GM20000 (cell line): ENCODE measurements at regions not wholly inside any gene's neighbourhood (a gene's known extent, or its start where the extent isn't known, plus 50 kb on each side); places are given as distances from the start of the nearest gene placed in this dataset.

ENCODE experiments used
- DNase-seq: peaks from one replicate; pipeline ENCODE4 v3.0.0; 2012; ENCODE audit warnings: low spot score
- CTCF ChIP-seq: IDR thresholded peaks from 2 replicates; pipeline ENCODE4 v1.5.1; 2012; ENCODE audit warnings: mild to moderate bottlenecking, control low read depth; ENCODE audit errors: extremely low read depth, missing control alignments

GRCh38 chrX:122739770-122740169 lies 444.3 kb upstream of the GRIA3 start:
- no peak for DNase-seq
- no peak for TF ChIP-seq CTCF

- DNase-seq = no peak
- TF ChIP-seq CTCF = no peak
Observed at GRCh38 chrX:122770581-122770980, 413.5 kb upstream of the GRIA3 start.

GRCh38 chrX:122771933-122772332 lies 412.1 kb upstream of the GRIA3 start:
- no peak for DNase-seq
- no peak for TF ChIP-seq CTCF

- TF ChIP-seq CTCF = no peak
- DNase-seq = no peak
Observed at GRCh38 chrX:122777766-122778165, 406.3 kb upstream of the GRIA3 start.

- DNase-seq = no peak
- TF ChIP-seq CTCF = no peak
Observed at GRCh38 chrX:122783918-122784317, 400.2 kb upstream of the GRIA3 start.

GRCh38 chrX:122787231-122787630 lies 396.8 kb upstream of the GRIA3 start:
- no peak for TF ChIP-seq CTCF
- no peak for DNase-seq

- DNase-seq = no peak
- TF ChIP-seq CTCF = no peak
Observed at GRCh38 chrX:122788216-122788615, 395.9 kb upstream of the GRIA3 start.
